ENCODE measurements at regions not wholly inside any gene's neighbourhood (a gene's known extent, or its start where the extent isn't known, plus 50 kb on each side); places are given as distances from the start of the nearest gene placed in this dataset.

- no peak for DNase-seq
Measured at GRCh38 chr11:8826901-8827560, 84.0 kb upstream of the AKIP1 start.

GRCh38 chr11:8828046-8828445 lies 82.9 kb upstream of the AKIP1 start:
- DNase-seq: no peak

GRCh38 chr11:8828580-8829361 lies 82.2 kb upstream of the AKIP1 start:
- DNase-seq: no peak

GRCh38 chr11:8829556-8829955 lies 81.4 kb upstream of the AKIP1 start:
- no peak for DNase-seq

- no peak for DNase-seq
Measured at GRCh38 chr11:8830641-8831040, 80.3 kb upstream of the AKIP1 start.

GRCh38 chr11:8831861-8832260 lies 79.1 kb upstream of the AKIP1 start:
- DNase-seq: no peak

GRCh38 chr11:8832571-8833260 lies 78.3 kb upstream of the AKIP1 start:
- DNase-seq: no peak

- DNase-seq: no peak
Measured at GRCh38 chr11:8833568-8834315, 77.2 kb upstream of the AKIP1 start.

- no peak for DNase-seq
Measured at GRCh38 chr11:8834379-8834778, 76.6 kb upstream of the AKIP1 start.

- no peak for DNase-seq
Measured at GRCh38 chr11:8838248-8838647, 72.7 kb upstream of the AKIP1 start.

- no peak for DNase-seq
Measured at GRCh38 chr11:8839306-8839956, 71.6 kb upstream of the AKIP1 start.

GRCh38 chr11:8839957-8840945 lies 70.7 kb upstream of the AKIP1 start:
- DNase-seq: no peak

GRCh38 chr11:8841899-8842298 lies 69.1 kb upstream of the AKIP1 start:
- no peak for DNase-seq

GRCh38 chr11:8858808-8859207 lies 52.2 kb upstream of the AKIP1 start:
- no peak for DNase-seq

Measured in CD4-positive, alpha-beta T cell treated with Interleukin-17A for 4 hours (primary cell).